ENCODE measurements at regions not wholly inside any gene's neighbourhood (a gene's known extent, or its start where the extent isn't known, plus 50 kb on each side); places are given as distances from the start of the nearest gene placed in this dataset.

GRCh38 chr11:26202754-26203153 is 129.2 kb upstream of the ANO3 start:
- Mint-ChIP-seq H3K4me3 (no peak overlapping the region), H3K9me3 (no peaks in the 10 kb centered on the region), H3K4me1 (ENCODE audit: unreplicated experiment) (peaks cover 14% of the 10 kb centered on the region), H3K36me3 (no peaks in the 10 kb centered on the region), H3K27ac (no peak overlapping the region), H3K27me3 (no peaks in the 10 kb centered on the region)
- no peak for TF ChIP-seq CTCF (conservative IDR thresholded peaks at IDR 0.05)
- DNase-seq (ENCODE audit: extremely low spot score, unreplicated experiment): no peak

GRCh38 chr11:26204101-26204500 is 127.8 kb upstream of the ANO3 start:
- no peaks in the 10 kb centered on the region for H3K27me3 Mint-ChIP-seq
- H3K4me3 Mint-ChIP-seq: no peak overlapping the region
- H3K4me1 Mint-ChIP-seq (ENCODE audit: unreplicated experiment): peaks cover 8% of the 10 kb centered on the region
- H3K27ac Mint-ChIP-seq: no peak overlapping the region
- H3K36me3 Mint-ChIP-seq: no peaks in the 10 kb centered on the region
- TF ChIP-seq CTCF (conservative IDR thresholded peaks at IDR 0.05): no peak
- no peaks in the 10 kb centered on the region for H3K9me3 Mint-ChIP-seq
- no peak for DNase-seq (ENCODE audit: extremely low spot score, unreplicated experiment)

- Mint-ChIP-seq H3K36me3 (no peaks in the 10 kb centered on the region), H3K9me3 (no peaks in the 10 kb centered on the region), H3K27ac (no peak overlapping the region), H3K4me1 (ENCODE audit: unreplicated experiment) (peaks cover under 1% of the 10 kb centered on the region), H3K27me3 (no peaks in the 10 kb centered on the region), H3K4me3 (no peak overlapping the region)
- no peak for DNase-seq (ENCODE audit: extremely low spot score, unreplicated experiment)
- no peak for TF ChIP-seq CTCF (conservative IDR thresholded peaks at IDR 0.05)
Measured at GRCh38 chr11:26204839-26205238, 127.1 kb upstream of the ANO3 start.

- Mint-ChIP-seq H3K4me3 (no peak overlapping the region), H3K27me3 (no peaks in the 10 kb centered on the region)
Measured at GRCh38 chr11:26219183-26220117, 112.5 kb upstream of the ANO3 start.

GRCh38 chr11:26225646-26226045 is 106.3 kb upstream of the ANO3 start:
- Mint-ChIP-seq H3K27me3 (no peaks in the 10 kb centered on the region), H3K4me3 (no peak overlapping the region), H3K27ac (no peak overlapping the region), H3K36me3 (no peaks in the 10 kb centered on the region), H3K9me3 (no peaks in the 10 kb centered on the region), H3K4me1 (ENCODE audit: unreplicated experiment) (no peaks in the 10 kb centered on the region)
- TF ChIP-seq CTCF (conservative IDR thresholded peaks at IDR 0.05): no peak
- DNase-seq (ENCODE audit: extremely low spot score, unreplicated experiment): no peak

More at GRCh38 chr11:26219183-26220117, 112.5 kb upstream of the ANO3 start:
- no peaks in the 10 kb centered on the region for H3K9me3 Mint-ChIP-seq
- no peak for TF ChIP-seq CTCF (conservative IDR thresholded peaks at IDR 0.05)
- H3K27ac Mint-ChIP-seq: no peak overlapping the region
- H3K4me1 Mint-ChIP-seq (ENCODE audit: unreplicated experiment): no peaks in the 10 kb centered on the region
- no peaks in the 10 kb centered on the region for H3K36me3 Mint-ChIP-seq
- no peak for DNase-seq (ENCODE audit: extremely low spot score, unreplicated experiment)

Data from type B pancreatic cell (in vitro differentiated cells).